GM12874 (cell line): ENCODE measurements at regions not wholly inside any gene's neighbourhood (a gene's known extent, or its start where the extent isn't known, plus 50 kb on each side); places are given as distances from the start of the nearest gene placed in this dataset.

ENCODE experiments used
- TF ChIP-seq, protein P1 (sequence below): IDR thresholded peaks from 2 replicates; pipeline ENCODE4 v1.5.1; 2011; ENCODE audit warnings: low read depth, mild to moderate bottlenecking, control low read depth, low read length, moderate library complexity; ENCODE audit not compliant: insufficient read depth

DNA sequence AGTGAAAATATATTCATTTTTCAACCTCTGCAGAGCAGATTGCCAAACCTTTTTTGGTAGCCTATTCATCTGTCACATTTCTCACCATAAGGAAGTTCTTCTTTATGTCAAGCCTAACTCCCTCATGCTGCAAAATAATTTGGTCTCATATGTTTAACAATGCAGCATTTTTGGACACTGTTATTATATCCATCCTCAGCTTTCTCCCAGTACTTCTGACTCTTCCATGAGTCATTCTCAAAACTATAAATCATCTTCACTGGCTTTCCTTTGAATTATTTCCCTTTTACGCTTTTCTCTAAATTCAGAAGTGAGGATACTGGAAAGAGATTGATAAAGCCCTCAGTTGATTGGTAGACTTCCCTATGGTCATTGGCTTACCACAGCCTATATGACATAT is 192.2 kb downstream of the TPBG start:
- TF ChIP-seq, protein P1, sequence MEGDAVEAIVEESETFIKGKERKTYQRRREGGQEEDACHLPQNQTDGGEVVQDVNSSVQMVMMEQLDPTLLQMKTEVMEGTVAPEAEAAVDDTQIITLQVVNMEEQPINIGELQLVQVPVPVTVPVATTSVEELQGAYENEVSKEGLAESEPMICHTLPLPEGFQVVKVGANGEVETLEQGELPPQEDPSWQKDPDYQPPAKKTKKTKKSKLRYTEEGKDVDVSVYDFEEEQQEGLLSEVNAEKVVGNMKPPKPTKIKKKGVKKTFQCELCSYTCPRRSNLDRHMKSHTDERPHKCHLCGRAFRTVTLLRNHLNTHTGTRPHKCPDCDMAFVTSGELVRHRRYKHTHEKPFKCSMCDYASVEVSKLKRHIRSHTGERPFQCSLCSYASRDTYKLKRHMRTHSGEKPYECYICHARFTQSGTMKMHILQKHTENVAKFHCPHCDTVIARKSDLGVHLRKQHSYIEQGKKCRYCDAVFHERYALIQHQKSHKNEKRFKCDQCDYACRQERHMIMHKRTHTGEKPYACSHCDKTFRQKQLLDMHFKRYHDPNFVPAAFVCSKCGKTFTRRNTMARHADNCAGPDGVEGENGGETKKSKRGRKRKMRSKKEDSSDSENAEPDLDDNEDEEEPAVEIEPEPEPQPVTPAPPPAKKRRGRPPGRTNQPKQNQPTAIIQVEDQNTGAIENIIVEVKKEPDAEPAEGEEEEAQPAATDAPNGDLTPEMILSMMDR = no peak

- TF ChIP-seq, protein P1 = no peak
These were observed 204.0 kb downstream of the TPBG start for GRCh38 chr6:82567621-82568020.

DNA sequence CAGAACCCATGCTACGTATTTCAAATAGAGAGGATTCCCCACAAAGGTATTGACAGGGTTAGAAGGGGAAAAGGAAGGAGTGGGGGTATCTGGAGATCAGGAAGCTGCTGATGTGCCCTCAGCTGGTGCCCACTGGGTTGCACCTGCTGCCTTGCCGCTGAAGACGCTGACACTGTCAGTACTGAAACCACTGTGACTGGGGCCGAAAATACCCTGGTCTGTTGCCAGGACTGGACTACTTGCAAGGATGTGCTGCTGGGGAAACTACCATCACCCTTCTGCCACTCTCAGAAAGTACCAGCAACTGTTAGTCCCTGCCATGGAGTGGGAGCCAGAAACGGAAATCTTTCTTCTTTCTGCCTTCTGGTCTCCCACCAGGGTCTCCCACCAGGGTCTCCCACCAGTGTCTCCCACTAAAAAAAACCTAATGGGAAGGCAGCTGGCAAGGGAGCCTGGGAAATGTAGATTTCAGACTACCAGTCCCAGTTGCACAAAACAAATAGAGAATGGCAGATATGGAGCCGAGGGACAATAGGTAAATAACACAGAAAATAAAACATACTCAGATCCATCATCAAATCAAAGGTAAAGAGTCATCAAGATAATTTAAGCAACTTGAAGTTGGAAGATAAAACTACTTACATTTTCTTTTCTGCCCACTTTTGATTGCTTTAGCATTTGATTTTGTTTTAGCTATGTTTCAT is 204.8 kb downstream of the TPBG start:
- TF ChIP-seq, protein P1 = no peak

- TF ChIP-seq, protein P1 = no peak
These were observed 205.4 kb downstream of the TPBG start for GRCh38 chr6:82569022-82569421.

DNA sequence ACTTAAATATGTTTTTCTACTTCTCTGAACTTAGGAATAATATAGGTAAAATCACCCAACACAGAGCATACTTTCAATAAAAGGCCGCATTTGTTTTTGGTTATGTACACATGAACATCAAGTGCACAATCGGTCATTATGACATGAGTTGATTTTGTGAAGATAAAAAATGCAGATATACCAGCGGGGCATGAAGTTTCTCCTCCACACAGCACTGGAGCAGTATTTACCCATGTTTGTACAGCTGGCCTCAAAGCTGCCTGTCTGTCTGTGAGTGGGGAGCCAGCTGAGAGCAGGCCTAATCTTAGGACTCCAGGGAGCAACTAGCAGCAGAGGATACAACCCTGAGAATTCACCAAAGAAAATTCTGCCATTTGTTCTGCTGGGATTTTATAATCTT is 206.5 kb downstream of the TPBG start:
- TF ChIP-seq, protein P1 = no peak

GRCh38 chr6:82571455-82571854 is 207.8 kb downstream of the TPBG start:
- TF ChIP-seq, protein P1 = no peak

DNA sequence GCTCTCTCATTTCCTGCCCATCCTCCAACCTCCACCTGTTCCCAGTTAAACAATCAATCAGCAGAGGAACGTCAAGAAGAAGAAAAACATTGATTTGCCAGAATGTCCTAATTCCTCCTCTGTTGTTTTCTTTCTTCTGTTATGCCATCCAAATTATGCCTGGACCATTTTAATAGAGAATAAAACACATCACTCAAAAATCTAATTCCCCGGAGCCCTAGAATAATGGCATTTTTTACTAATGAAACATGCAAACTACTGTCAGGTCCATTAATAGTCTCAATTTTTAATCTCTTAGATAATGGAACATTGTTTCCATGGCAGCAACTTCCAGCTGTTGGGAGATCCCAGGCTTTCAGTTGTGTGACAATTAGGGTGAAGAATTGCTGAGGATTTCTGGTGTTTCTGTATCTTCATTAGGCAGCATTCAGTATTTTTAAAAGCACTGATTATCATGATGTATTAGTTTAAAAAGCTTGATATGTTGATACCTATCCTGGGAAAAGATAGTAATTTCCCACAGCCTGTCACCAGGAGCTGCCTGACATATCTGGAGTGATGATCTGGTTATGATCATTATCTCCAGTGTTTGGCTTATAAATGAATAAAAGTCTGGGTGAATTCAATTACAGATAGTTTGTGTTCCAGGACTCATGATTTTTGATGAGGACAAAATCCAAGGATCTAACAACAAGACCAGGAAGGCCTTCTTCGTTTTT is 209.8 kb downstream of the TPBG start:
- TF ChIP-seq, protein P1 = no peak
